ENCODE measurements at regions not wholly inside any gene's neighbourhood (a gene's known extent, or its start where the extent isn't known, plus 50 kb on each side); places are given as distances from the start of the nearest gene placed in this dataset.

- Histone ChIP-seq H3K36me3 (ENCODE audit: insufficient read depth, low read length) (no peaks in the 10 kb centered on the region), H3K9me2 (ENCODE audit: low read depth, low read length) (no peaks in the 10 kb centered on the region), H3K27ac (ENCODE audit: low read depth, low read length, poor library complexity, severe bottlenecking) (no peak overlapping the region), H2AFZ (ENCODE audit: low read length) (no peak overlapping the region), H3K4me1 (ENCODE audit: insufficient read depth, low read length, severe bottlenecking) (no peaks in the 10 kb centered on the region), H3K4me2 (ENCODE audit: low read length) (no peak overlapping the region), H3K9ac (ENCODE audit: low read length) (no peak overlapping the region), H3K4me3 (ENCODE audit: low read depth, low read length, poor library complexity, severe bottlenecking) (no peak overlapping the region), H3K27me3 (ENCODE audit: insufficient read depth, low read length) (no peaks in the 10 kb centered on the region), H3K79me2 (ENCODE audit: insufficient read depth, low read length) (no peaks in the 10 kb centered on the region), H4K20me1 (ENCODE audit: insufficient read depth, low read length) (no peaks in the 10 kb centered on the region), H3K9me3 (ENCODE audit: low read length) (no peaks in the 10 kb centered on the region), H3F3A (ENCODE audit: insufficient read depth, low read length) (no peaks in the 10 kb centered on the region)
- TF ChIP-seq EZH2 (IDR thresholded peaks at IDR 0.05; ENCODE audit: borderline replicate concordance, low read length) (no peak), CTCF (IDR thresholded peaks at IDR 0.05; ENCODE audit: low read length) (no peak)
Observed at GRCh38 chr2:198945496-198945895, 512.2 kb downstream of the SATB2 start.

- H3K27ac ChIP-seq (ENCODE audit: low read depth, low read length, poor library complexity, severe bottlenecking): no peak overlapping the region
- H3K4me2 ChIP-seq (ENCODE audit: low read length): no peak overlapping the region
- no peak overlapping the region for H2AFZ ChIP-seq (ENCODE audit: low read length)
- TF ChIP-seq EZH2 (IDR thresholded peaks at IDR 0.05; ENCODE audit: borderline replicate concordance, low read length): no peak
- TF ChIP-seq CTCF (IDR thresholded peaks at IDR 0.05; ENCODE audit: low read length): peak; percentile 66
- H3K9me3 ChIP-seq (ENCODE audit: low read length): no peaks in the 10 kb centered on the region
- no peak overlapping the region for H3K4me3 ChIP-seq (ENCODE audit: low read depth, low read length, poor library complexity, severe bottlenecking)
- H3K36me3 ChIP-seq (ENCODE audit: insufficient read depth, low read length): no peaks in the 10 kb centered on the region
- H4K20me1 ChIP-seq (ENCODE audit: insufficient read depth, low read length): no peaks in the 10 kb centered on the region
- no peaks in the 10 kb centered on the region for H3K79me2 ChIP-seq (ENCODE audit: insufficient read depth, low read length)
- no peak overlapping the region for H3K9ac ChIP-seq (ENCODE audit: low read length)
- H3K4me1 ChIP-seq (ENCODE audit: insufficient read depth, low read length, severe bottlenecking): no peaks in the 10 kb centered on the region
- H3K27me3 ChIP-seq (ENCODE audit: insufficient read depth, low read length): no peaks in the 10 kb centered on the region
- no peaks in the 10 kb centered on the region for H3K9me2 ChIP-seq (ENCODE audit: low read depth, low read length)
- H3F3A ChIP-seq (ENCODE audit: insufficient read depth, low read length): no peaks in the 10 kb centered on the region
Observed at GRCh38 chr2:198930170-198930569, 527.6 kb downstream of the SATB2 start.

GRCh38 chr2:198928026-198928425 is 529.7 kb downstream of the SATB2 start:
- Histone ChIP-seq H3K4me3 (ENCODE audit: low read depth, low read length, poor library complexity, severe bottlenecking) (no peak overlapping the region), H3K4me2 (ENCODE audit: low read length) (no peak overlapping the region), H3K4me1 (ENCODE audit: insufficient read depth, low read length, severe bottlenecking) (no peaks in the 10 kb centered on the region), H3K36me3 (ENCODE audit: insufficient read depth, low read length) (no peaks in the 10 kb centered on the region), H3K9ac (ENCODE audit: low read length) (no peak overlapping the region), H2AFZ (ENCODE audit: low read length) (no peak overlapping the region), H3K79me2 (ENCODE audit: insufficient read depth, low read length) (no peaks in the 10 kb centered on the region), H3F3A (ENCODE audit: insufficient read depth, low read length) (no peaks in the 10 kb centered on the region), H3K9me2 (ENCODE audit: low read depth, low read length) (no peaks in the 10 kb centered on the region), H3K27me3 (ENCODE audit: insufficient read depth, low read length) (no peaks in the 10 kb centered on the region), H3K27ac (ENCODE audit: low read depth, low read length, poor library complexity, severe bottlenecking) (no peak overlapping the region), H4K20me1 (ENCODE audit: insufficient read depth, low read length) (no peaks in the 10 kb centered on the region), H3K9me3 (ENCODE audit: low read length) (no peaks in the 10 kb centered on the region)
- no peak for TF ChIP-seq CTCF (IDR thresholded peaks at IDR 0.05; ENCODE audit: low read length)
- no peak for TF ChIP-seq EZH2 (IDR thresholded peaks at IDR 0.05; ENCODE audit: borderline replicate concordance, low read length)

Data from OCI-LY1 (cell line).